ENCODE measurements at regions not wholly inside any gene's neighbourhood (a gene's known extent, or its start where the extent isn't known, plus 50 kb on each side); places are given as distances from the start of the nearest gene placed in this dataset.

DNA sequence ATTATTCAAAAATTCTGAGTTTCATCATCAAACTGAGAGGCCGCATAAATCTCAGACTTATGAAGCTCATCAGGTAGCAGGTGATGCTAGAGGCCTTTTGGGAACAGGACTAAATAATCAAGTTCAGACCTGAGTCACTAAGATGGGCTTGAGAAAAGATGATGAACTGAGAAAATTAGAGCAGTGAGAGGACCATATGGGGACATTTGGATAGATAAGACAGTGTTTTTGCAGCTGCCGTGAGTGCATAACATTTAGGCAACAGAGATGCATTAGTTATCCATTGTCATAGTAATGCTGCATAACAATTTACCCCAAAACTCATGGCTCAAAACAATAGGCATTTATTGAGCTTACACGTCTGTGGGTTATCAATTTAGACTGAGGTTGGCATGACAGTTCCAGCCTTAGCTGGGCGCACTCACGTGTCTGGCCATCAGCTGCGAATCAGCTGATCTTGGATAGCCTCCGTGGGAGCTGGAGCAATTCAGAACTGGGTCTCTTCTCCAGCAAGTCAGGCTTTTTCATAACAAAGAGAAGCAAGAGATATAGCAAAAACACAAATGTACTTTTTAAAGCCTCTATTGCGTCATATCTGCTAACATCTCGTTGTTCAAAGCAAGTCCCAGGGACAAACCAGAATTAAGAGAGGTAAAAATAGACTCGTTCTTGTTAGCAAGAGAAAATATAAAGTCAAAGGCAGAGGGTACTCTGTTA, 72.8 kb downstream of the CAPZA3 start:
- H3K4me3 ChIP-seq (ENCODE audit: low read depth in 1 of 3, low read length in 3 of 3): no peak overlapping the region
- DNase-seq (ENCODE audit: low spot score): no peak
- H3K27ac ChIP-seq (ENCODE audit: low read depth in 1 of 2, low read length in 2 of 2): no peak overlapping the region
- H3K36me3 ChIP-seq (ENCODE audit: control insufficient read depth in 4 of 4, insufficient read depth in 3 of 4, low read depth in 1 of 4, low read length in 3 of 4): no peaks in the 10 kb centered on the region
- no peaks in the 10 kb centered on the region for H3K9me3 ChIP-seq (ENCODE audit: control insufficient read depth in 4 of 4, low read length in 3 of 4)
- no peaks in the 10 kb centered on the region for H3K27me3 ChIP-seq (ENCODE audit: control insufficient read depth in 4 of 4, insufficient read depth in 4 of 4, low read length in 3 of 4)
- H3K4me1 ChIP-seq (ENCODE audit: control insufficient read depth in 4 of 4, insufficient read depth in 4 of 4, low read length in 3 of 4): no peaks in the 10 kb centered on the region
- no peak for TF ChIP-seq HNF4A (conservative IDR thresholded peaks at IDR 0.05)
- 79% methylated on average over 10 of the region's 10 CpGs for WGBS
- H3K9ac ChIP-seq (ENCODE audit: low read depth in 1 of 2, low read length in 2 of 2): no peak overlapping the region

DNA sequence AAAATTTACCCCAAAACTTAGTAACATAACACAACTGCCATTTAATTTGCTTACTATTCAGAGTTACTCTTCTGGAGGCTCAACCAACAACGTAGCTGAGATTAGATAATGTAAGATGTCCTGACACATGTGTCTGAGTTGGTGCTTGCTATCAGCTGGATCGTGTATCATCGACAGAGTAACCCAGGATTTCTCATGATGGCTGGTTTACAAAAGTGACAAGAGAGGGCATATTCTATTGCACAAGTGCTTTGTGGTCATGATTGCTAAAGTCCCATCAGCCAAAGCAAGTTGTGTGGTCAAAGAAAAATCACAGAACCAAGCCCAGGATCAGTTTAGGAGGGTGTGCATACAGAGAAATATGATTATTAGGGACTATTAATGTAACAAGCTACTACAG, 73.4 kb downstream of the CAPZA3 start:
- Histone ChIP-seq H3K36me3 (ENCODE audit: control insufficient read depth in 4 of 4, insufficient read depth in 3 of 4, low read depth in 1 of 4, low read length in 3 of 4) (no peaks in the 10 kb centered on the region), H3K27me3 (ENCODE audit: control insufficient read depth in 4 of 4, insufficient read depth in 4 of 4, low read length in 3 of 4) (no peaks in the 10 kb centered on the region), H3K9ac (ENCODE audit: low read depth in 1 of 2, low read length in 2 of 2) (no peak overlapping the region), H3K9me3 (ENCODE audit: control insufficient read depth in 4 of 4, low read length in 3 of 4) (no peaks in the 10 kb centered on the region), H3K4me3 (ENCODE audit: low read depth in 1 of 3, low read length in 3 of 3) (no peak overlapping the region), H3K4me1 (ENCODE audit: control insufficient read depth in 4 of 4, insufficient read depth in 4 of 4, low read length in 3 of 4) (no peaks in the 10 kb centered on the region), H3K27ac (ENCODE audit: low read depth in 1 of 2, low read length in 2 of 2) (no peak overlapping the region)
- 28% methylated on average over 3 of the region's 3 CpGs for WGBS
- TF ChIP-seq FOXA2 (IDR thresholded peaks at IDR 0.05) (no peak), RAD21 (IDR thresholded peaks at IDR 0.05) (no peak), JUND (IDR thresholded peaks at IDR 0.05) (no peak)
- TF ChIP-seq, protein P1, sequence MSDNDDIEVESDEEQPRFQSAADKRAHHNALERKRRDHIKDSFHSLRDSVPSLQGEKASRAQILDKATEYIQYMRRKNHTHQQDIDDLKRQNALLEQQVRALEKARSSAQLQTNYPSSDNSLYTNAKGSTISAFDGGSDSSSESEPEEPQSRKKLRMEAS (IDR thresholded peaks at IDR 0.05): no peak
- no peak for DNase-seq (ENCODE audit: low spot score)

DNA sequence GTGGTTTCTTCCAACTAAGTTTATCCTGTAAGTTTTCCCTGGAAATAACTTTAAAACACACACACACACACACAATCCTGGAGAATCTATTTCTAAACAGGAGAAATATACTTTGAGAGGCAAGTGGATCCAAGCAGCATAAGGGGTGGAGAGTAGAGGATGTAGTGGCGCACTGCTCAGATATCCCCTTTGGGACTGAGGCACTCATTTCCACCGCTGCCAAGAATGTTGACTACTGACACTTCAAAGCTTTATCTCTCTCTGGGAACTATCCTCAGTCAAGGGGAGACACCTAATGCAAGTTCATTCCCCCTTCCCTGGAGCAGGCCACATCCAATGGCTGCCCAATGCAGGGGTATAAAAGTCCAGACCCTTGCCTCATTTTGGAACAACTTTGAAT, 75.8 kb downstream of the CAPZA3 start:
- WGBS: 90% methylated on average over 2 of the region's 2 CpGs
- Histone ChIP-seq H3K4me1 (ENCODE audit: control insufficient read depth in 4 of 4, insufficient read depth in 4 of 4, low read length in 3 of 4) (no peaks in the 10 kb centered on the region), H3K27me3 (ENCODE audit: control insufficient read depth in 4 of 4, insufficient read depth in 4 of 4, low read length in 3 of 4) (no peaks in the 10 kb centered on the region), H3K27ac (ENCODE audit: low read depth in 1 of 2, low read length in 2 of 2) (no peak overlapping the region), H3K4me3 (ENCODE audit: low read depth in 1 of 3, low read length in 3 of 3) (no peak overlapping the region), H3K9me3 (ENCODE audit: control insufficient read depth in 4 of 4, low read length in 3 of 4) (no peaks in the 10 kb centered on the region), H3K9ac (ENCODE audit: low read depth in 1 of 2, low read length in 2 of 2) (no peak overlapping the region), H3K36me3 (ENCODE audit: control insufficient read depth in 4 of 4, insufficient read depth in 3 of 4, low read depth in 1 of 4, low read length in 3 of 4) (no peaks in the 10 kb centered on the region)
- DNase-seq (ENCODE audit: low spot score): no peak
- TF ChIP-seq YY1 (IDR thresholded peaks at IDR 0.05) (no peak), JUND (IDR thresholded peaks at IDR 0.05) (no peak), SP1 (IDR thresholded peaks at IDR 0.05) (no peak), RAD21 (IDR thresholded peaks at IDR 0.05) (no peak), ATF3 (IDR thresholded peaks at IDR 0.05) (no peak), ZBTB33 (IDR thresholded peaks at IDR 0.05) (no peak), EGR1 (IDR thresholded peaks at IDR 0.05; ENCODE audit: low read depth in 2 of 2) (no peak), TAF1 (conservative IDR thresholded peaks at IDR 0.05) (no peak), FOXA2 (IDR thresholded peaks at IDR 0.05) (no peak), NR2F2 (IDR thresholded peaks at IDR 0.05) (no peak), RXRA (IDR thresholded peaks at IDR 0.05) (no peak), GABPA (IDR thresholded peaks at IDR 0.05 in 1 of 2, conservative IDR thresholded peaks at IDR 0.05 in 1 of 2) (no peak), FOXA1 (IDR thresholded peaks at IDR 0.05) (no peak)
- TF ChIP-seq, protein P2, sequence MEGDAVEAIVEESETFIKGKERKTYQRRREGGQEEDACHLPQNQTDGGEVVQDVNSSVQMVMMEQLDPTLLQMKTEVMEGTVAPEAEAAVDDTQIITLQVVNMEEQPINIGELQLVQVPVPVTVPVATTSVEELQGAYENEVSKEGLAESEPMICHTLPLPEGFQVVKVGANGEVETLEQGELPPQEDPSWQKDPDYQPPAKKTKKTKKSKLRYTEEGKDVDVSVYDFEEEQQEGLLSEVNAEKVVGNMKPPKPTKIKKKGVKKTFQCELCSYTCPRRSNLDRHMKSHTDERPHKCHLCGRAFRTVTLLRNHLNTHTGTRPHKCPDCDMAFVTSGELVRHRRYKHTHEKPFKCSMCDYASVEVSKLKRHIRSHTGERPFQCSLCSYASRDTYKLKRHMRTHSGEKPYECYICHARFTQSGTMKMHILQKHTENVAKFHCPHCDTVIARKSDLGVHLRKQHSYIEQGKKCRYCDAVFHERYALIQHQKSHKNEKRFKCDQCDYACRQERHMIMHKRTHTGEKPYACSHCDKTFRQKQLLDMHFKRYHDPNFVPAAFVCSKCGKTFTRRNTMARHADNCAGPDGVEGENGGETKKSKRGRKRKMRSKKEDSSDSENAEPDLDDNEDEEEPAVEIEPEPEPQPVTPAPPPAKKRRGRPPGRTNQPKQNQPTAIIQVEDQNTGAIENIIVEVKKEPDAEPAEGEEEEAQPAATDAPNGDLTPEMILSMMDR (IDR thresholded peaks at IDR 0.05; ENCODE audit: low read depth, low read length, missing input control): no peak
- TF ChIP-seq, protein P3, sequence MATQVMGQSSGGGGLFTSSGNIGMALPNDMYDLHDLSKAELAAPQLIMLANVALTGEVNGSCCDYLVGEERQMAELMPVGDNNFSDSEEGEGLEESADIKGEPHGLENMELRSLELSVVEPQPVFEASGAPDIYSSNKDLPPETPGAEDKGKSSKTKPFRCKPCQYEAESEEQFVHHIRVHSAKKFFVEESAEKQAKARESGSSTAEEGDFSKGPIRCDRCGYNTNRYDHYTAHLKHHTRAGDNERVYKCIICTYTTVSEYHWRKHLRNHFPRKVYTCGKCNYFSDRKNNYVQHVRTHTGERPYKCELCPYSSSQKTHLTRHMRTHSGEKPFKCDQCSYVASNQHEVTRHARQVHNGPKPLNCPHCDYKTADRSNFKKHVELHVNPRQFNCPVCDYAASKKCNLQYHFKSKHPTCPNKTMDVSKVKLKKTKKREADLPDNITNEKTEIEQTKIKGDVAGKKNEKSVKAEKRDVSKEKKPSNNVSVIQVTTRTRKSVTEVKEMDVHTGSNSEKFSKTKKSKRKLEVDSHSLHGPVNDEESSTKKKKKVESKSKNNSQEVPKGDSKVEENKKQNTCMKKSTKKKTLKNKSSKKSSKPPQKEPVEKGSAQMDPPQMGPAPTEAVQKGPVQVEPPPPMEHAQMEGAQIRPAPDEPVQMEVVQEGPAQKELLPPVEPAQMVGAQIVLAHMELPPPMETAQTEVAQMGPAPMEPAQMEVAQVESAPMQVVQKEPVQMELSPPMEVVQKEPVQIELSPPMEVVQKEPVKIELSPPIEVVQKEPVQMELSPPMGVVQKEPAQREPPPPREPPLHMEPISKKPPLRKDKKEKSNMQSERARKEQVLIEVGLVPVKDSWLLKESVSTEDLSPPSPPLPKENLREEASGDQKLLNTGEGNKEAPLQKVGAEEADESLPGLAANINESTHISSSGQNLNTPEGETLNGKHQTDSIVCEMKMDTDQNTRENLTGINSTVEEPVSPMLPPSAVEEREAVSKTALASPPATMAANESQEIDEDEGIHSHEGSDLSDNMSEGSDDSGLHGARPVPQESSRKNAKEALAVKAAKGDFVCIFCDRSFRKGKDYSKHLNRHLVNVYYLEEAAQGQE (IDR thresholded peaks at IDR 0.05): no peak
- TF ChIP-seq, protein P1 (IDR thresholded peaks at IDR 0.05): no peak

Data from liver (tissue), 8 donors.